PFSK-1 (cell line): ENCODE measurements at regions not wholly inside any gene's neighbourhood (a gene's known extent, or its start where the extent isn't known, plus 50 kb on each side); places are given as distances from the start of the nearest gene placed in this dataset.

Experiments
- FOXP2 ChIP-seq: optimal IDR thresholded peaks from 2 replicates; pipeline ENCODE3; 2011; ENCODE audit warnings: borderline replicate concordance, control low read depth, inconsistent platforms; ENCODE audit not compliant: insufficient read depth; ENCODE audit errors: extremely low read length, extremely low read depth
- POLR2AphosphoS5 ChIP-seq: IDR thresholded peaks from 2 replicates; pipeline ENCODE4 v1.6.1; 2012; ENCODE audit warnings: low read depth, mild to moderate bottlenecking, control low read depth, low read length, moderate library complexity
- SIN3A ChIP-seq: IDR thresholded peaks from 2 replicates; pipeline ENCODE4 v1.6.1; 2012; ENCODE audit warnings: mild to moderate bottlenecking, low read length, moderate library complexity, borderline replicate concordance; ENCODE audit not compliant: insufficient read depth
- TAF1 ChIP-seq: IDR thresholded peaks from 2 replicates; pipeline ENCODE4 v1.6.1; 2012; ENCODE audit warnings: low read length, control low read depth, borderline replicate concordance; ENCODE audit not compliant: insufficient read depth
- TF ChIP-seq, protein P1 (sequence below), 2 experiments: IDR thresholded peaks; 2 replicates each; pipeline versions ENCODE4 v1.6.1 to v1.8.0; 2011 to 2012; ENCODE audit warnings: low read depth in 2 of 2, low read length in 2 of 2, control low read depth in 1 of 2, inconsistent platforms in 1 of 2, mild to moderate bottlenecking in 1 of 2, moderate library complexity in 1 of 2; ENCODE audit not compliant: insufficient read depth in 1 of 2

GRCh38 chr2:236912326-236913120, 173.2 kb upstream of the COPS8 start:
- no peak for TF ChIP-seq SIN3A
- TF ChIP-seq, protein P1, sequence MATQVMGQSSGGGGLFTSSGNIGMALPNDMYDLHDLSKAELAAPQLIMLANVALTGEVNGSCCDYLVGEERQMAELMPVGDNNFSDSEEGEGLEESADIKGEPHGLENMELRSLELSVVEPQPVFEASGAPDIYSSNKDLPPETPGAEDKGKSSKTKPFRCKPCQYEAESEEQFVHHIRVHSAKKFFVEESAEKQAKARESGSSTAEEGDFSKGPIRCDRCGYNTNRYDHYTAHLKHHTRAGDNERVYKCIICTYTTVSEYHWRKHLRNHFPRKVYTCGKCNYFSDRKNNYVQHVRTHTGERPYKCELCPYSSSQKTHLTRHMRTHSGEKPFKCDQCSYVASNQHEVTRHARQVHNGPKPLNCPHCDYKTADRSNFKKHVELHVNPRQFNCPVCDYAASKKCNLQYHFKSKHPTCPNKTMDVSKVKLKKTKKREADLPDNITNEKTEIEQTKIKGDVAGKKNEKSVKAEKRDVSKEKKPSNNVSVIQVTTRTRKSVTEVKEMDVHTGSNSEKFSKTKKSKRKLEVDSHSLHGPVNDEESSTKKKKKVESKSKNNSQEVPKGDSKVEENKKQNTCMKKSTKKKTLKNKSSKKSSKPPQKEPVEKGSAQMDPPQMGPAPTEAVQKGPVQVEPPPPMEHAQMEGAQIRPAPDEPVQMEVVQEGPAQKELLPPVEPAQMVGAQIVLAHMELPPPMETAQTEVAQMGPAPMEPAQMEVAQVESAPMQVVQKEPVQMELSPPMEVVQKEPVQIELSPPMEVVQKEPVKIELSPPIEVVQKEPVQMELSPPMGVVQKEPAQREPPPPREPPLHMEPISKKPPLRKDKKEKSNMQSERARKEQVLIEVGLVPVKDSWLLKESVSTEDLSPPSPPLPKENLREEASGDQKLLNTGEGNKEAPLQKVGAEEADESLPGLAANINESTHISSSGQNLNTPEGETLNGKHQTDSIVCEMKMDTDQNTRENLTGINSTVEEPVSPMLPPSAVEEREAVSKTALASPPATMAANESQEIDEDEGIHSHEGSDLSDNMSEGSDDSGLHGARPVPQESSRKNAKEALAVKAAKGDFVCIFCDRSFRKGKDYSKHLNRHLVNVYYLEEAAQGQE (IDR thresholded peaks at IDR 0.05; ENCODE audit: insufficient read depth in 1 of 2, low read depth in 2 of 2, low read length in 2 of 2) = no peak

DNA sequence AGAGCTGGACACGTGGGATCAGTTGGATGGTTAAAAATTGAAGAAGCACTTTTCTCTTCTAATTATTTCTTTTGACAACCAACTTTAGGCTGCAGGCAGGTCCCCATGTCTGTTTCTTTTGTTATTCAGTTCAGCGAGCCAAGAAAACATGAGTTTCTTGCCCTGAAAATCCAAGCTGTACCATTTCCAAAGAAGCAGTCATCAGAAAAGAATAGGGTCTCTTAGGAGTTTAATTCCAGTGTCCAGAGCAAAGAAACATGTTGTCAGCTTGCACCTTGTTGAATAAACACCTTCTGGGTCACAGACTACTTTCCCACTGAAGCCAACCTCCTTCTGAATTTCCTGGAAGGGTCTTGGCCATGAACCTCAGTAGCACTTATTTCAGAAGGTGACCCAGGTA, 170.5 kb upstream of the COPS8 start:
- TF ChIP-seq TAF1 (no peak), POLR2AphosphoS5 (no peak), SIN3A (no peak), FOXP2 (no peak)
- TF ChIP-seq, protein P1 (IDR thresholded peaks at IDR 0.05; ENCODE audit: insufficient read depth in 1 of 2, low read depth in 2 of 2, low read length in 2 of 2) = no peak

DNA sequence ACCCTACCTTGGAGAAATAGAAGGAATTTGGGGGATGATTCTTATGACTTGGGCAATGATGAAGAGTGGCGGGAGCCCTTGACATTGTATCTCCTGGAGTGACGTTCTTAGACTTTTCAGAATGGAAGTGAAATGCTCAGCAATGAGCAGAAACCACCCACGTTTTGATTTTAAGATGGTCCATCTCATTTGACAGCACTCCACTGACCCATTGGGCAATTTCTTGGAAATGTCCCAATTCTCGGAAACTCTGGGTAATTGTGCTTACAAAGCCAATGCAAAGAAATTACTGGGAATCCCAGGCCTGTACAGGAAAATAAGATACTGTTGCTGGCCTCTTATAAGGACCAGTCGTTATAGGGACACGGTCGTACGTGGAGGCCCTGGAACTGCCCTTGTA, 170.0 kb upstream of the COPS8 start:
- TF ChIP-seq POLR2AphosphoS5 = no peak
- TF ChIP-seq FOXP2 = no peak
- TF ChIP-seq TAF1 = no peak

DNA sequence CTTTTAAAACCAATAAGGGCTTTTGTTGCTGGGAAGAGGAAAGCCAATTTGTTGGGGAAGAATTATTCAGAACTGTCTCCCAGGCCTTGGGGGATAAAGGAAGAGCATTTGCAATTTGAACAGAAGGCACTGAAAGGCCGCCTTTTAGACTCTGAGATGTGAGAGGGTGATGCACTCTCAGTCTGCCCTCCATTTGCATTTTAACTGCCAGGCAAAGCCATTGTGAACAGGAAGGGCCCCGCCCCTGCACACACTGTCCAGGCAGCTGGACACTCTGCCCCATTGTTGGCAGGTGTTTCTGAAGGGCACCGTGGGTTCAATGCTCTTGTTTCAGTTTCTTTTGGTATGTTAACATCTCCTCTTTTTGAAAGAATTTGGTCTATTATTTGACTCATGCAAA, 169.5 kb upstream of the COPS8 start:
- TF ChIP-seq, protein P1 (IDR thresholded peaks at IDR 0.05; ENCODE audit: insufficient read depth in 1 of 2, low read depth in 2 of 2, low read length in 2 of 2) = no peak

DNA sequence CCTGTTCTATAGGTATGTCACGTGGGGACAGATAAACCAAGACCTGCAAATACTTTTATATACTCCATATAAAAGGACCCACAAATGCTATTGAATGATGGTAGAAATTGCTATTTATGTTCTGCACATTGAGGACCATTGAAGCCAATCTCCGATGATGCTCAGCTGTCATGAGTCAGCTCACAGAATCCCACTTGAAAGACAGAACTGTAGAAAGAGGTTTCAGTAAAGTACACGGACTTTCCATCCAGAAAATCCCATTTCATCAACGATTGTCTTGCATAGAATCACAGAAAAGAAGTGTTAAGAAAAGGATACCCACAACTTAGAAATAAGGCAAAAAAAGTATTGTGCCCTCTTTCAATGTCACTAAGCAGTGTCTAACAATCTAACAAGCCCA, 169.0 kb upstream of the COPS8 start:
- TF ChIP-seq, protein P1 (IDR thresholded peaks at IDR 0.05; ENCODE audit: insufficient read depth in 1 of 2, low read depth in 2 of 2, low read length in 2 of 2) = no peak
- no peak for TF ChIP-seq TAF1

DNA sequence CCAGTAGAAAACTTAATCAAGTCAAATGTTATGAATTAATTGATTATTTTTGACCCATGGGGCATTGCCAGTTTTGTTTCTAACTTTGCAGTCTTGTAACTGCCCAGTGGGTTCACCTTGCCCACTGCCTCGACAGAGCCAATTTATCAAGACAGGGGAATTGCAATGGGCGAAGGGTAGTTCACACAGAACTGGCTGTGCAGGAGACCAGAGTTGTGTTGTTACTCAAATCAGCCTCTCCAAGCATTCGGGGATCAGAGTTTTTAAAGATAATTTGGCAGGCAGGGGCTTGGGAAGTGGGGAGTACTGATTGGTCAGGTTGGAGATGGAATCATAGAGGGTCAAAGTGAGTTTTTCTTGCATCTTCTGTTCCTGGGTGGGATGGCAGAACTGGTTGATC, 168.5 kb upstream of the COPS8 start:
- TF ChIP-seq TAF1 (no peak), POLR2AphosphoS5 (no peak), SIN3A (no peak), FOXP2 (no peak)
- TF ChIP-seq, protein P1 (IDR thresholded peaks at IDR 0.05; ENCODE audit: insufficient read depth in 1 of 2, low read depth in 2 of 2, low read length in 2 of 2) = no peak
